ENCODE measurements at regions not wholly inside any gene's neighbourhood (a gene's known extent, or its start where the extent isn't known, plus 50 kb on each side); places are given as distances from the start of the nearest gene placed in this dataset.

GRCh38 chr5:3317051-3317795 lies 278.4 kb upstream of the IRX1 start:
- H3K4me3 ChIP-seq (ENCODE audit: low read length, poor library complexity, severe bottlenecking): no peak overlapping the region
- H3K27me3 ChIP-seq (ENCODE audit: insufficient read depth, low read length, poor library complexity, severe bottlenecking): no peaks in the 10 kb centered on the region
- no peaks in the 10 kb centered on the region for H3K36me3 ChIP-seq (ENCODE audit: insufficient read depth, low read length)
- no peak overlapping the region for H3K4me2 ChIP-seq (ENCODE audit: low read depth, low read length, poor library complexity, severe bottlenecking)
- H3K4me1 ChIP-seq (ENCODE audit: insufficient read depth, low read length, poor library complexity, severe bottlenecking): no peaks in the 10 kb centered on the region
- no peaks in the 10 kb centered on the region for H3K9me2 ChIP-seq (replicated peaks; ENCODE audit: low read depth, low read length)
- H3F3A ChIP-seq (ENCODE audit: low read depth): no peaks in the 10 kb centered on the region
- no peaks in the 10 kb centered on the region for H4K20me1 ChIP-seq (ENCODE audit: insufficient read depth, low read length, poor library complexity, severe bottlenecking)
- TF ChIP-seq CTCF (conservative IDR thresholded peaks at IDR 0.05; ENCODE audit: low read length): no peak
- no peak for TF ChIP-seq EZH2phosphoT487 (IDR thresholded peaks at IDR 0.05; ENCODE audit: borderline replicate concordance)
- H2AFZ ChIP-seq (ENCODE audit: low read length): no peak overlapping the region
- no peak overlapping the region for H3K9ac ChIP-seq (ENCODE audit: low read depth, low read length, poor library complexity, severe bottlenecking)
- peaks cover 5% of the 10 kb centered on the region; the same call in 1 of the 2 replicates for H3K9me3 ChIP-seq (ENCODE audit: insufficient read depth, low read depth, low read length)
- no peaks in the 10 kb centered on the region for H3K79me2 ChIP-seq (ENCODE audit: insufficient read depth, low read length)

GRCh38 chr5:3313569-3313968 lies 282.1 kb upstream of the IRX1 start:
- H3K9ac ChIP-seq (ENCODE audit: low read depth, low read length, poor library complexity, severe bottlenecking): no peak overlapping the region
- H2AFZ ChIP-seq (ENCODE audit: low read length): no peak overlapping the region
- H3K4me3 ChIP-seq (ENCODE audit: low read length, poor library complexity, severe bottlenecking): no peak overlapping the region
- H3K9me3 ChIP-seq (ENCODE audit: insufficient read depth, low read depth, low read length): peaks cover 12% of the 10 kb centered on the region; the same call in 1 of the 2 replicates
- H3K27me3 ChIP-seq (ENCODE audit: insufficient read depth, low read length, poor library complexity, severe bottlenecking): no peaks in the 10 kb centered on the region
- no peaks in the 10 kb centered on the region for H4K20me1 ChIP-seq (ENCODE audit: insufficient read depth, low read length, poor library complexity, severe bottlenecking)
- no peaks in the 10 kb centered on the region for H3F3A ChIP-seq (ENCODE audit: low read depth)
- no peaks in the 10 kb centered on the region for H3K9me2 ChIP-seq (replicated peaks; ENCODE audit: low read depth, low read length)
- no peak for TF ChIP-seq EZH2phosphoT487 (IDR thresholded peaks at IDR 0.05; ENCODE audit: borderline replicate concordance)
- H3K79me2 ChIP-seq (ENCODE audit: insufficient read depth, low read length): no peaks in the 10 kb centered on the region
- no peaks in the 10 kb centered on the region for H3K4me1 ChIP-seq (ENCODE audit: insufficient read depth, low read length, poor library complexity, severe bottlenecking)
- no peaks in the 10 kb centered on the region for H3K36me3 ChIP-seq (ENCODE audit: insufficient read depth, low read length)
- no peak overlapping the region for H3K4me2 ChIP-seq (ENCODE audit: low read depth, low read length, poor library complexity, severe bottlenecking)

- Histone ChIP-seq H4K20me1 (ENCODE audit: insufficient read depth, low read length, poor library complexity, severe bottlenecking) (no peaks in the 10 kb centered on the region), H3F3A (ENCODE audit: low read depth) (no peaks in the 10 kb centered on the region), H3K27me3 (ENCODE audit: insufficient read depth, low read length, poor library complexity, severe bottlenecking) (no peaks in the 10 kb centered on the region), H3K4me1 (ENCODE audit: insufficient read depth, low read length, poor library complexity, severe bottlenecking) (no peaks in the 10 kb centered on the region), H3K9me3 (ENCODE audit: insufficient read depth, low read depth, low read length) (peaks cover 12% of the 10 kb centered on the region; the same call in 1 of the 2 replicates), H3K79me2 (ENCODE audit: insufficient read depth, low read length) (no peaks in the 10 kb centered on the region), H3K4me2 (ENCODE audit: low read depth, low read length, poor library complexity, severe bottlenecking) (no peak overlapping the region), H3K9ac (ENCODE audit: low read depth, low read length, poor library complexity, severe bottlenecking) (no peak overlapping the region), H3K4me3 (ENCODE audit: low read length, poor library complexity, severe bottlenecking) (no peak overlapping the region), H3K9me2 (replicated peaks; ENCODE audit: low read depth, low read length) (no peaks in the 10 kb centered on the region), H2AFZ (ENCODE audit: low read length) (no peak overlapping the region), H3K36me3 (ENCODE audit: insufficient read depth, low read length) (no peaks in the 10 kb centered on the region)
- TF ChIP-seq CTCF (conservative IDR thresholded peaks at IDR 0.05; ENCODE audit: low read length) (no peak), EZH2phosphoT487 (IDR thresholded peaks at IDR 0.05; ENCODE audit: borderline replicate concordance) (no peak)
These were observed 283.3 kb upstream of the IRX1 start for GRCh38 chr5:3312299-3312698.

GRCh38 chr5:3311433-3311832 lies 284.2 kb upstream of the IRX1 start:
- no peaks in the 10 kb centered on the region for H3K79me2 ChIP-seq (ENCODE audit: insufficient read depth, low read length)
- H3K9me2 ChIP-seq (replicated peaks; ENCODE audit: low read depth, low read length): no peaks in the 10 kb centered on the region
- H2AFZ ChIP-seq (ENCODE audit: low read length): no peak overlapping the region
- TF ChIP-seq CTCF (conservative IDR thresholded peaks at IDR 0.05; ENCODE audit: low read length): no peak
- no peak for TF ChIP-seq EZH2phosphoT487 (IDR thresholded peaks at IDR 0.05; ENCODE audit: borderline replicate concordance)
- no peaks in the 10 kb centered on the region for H4K20me1 ChIP-seq (ENCODE audit: insufficient read depth, low read length, poor library complexity, severe bottlenecking)
- H3K4me1 ChIP-seq (ENCODE audit: insufficient read depth, low read length, poor library complexity, severe bottlenecking): no peaks in the 10 kb centered on the region
- H3K4me2 ChIP-seq (ENCODE audit: low read depth, low read length, poor library complexity, severe bottlenecking): no peak overlapping the region
- H3K27me3 ChIP-seq (ENCODE audit: insufficient read depth, low read length, poor library complexity, severe bottlenecking): no peaks in the 10 kb centered on the region
- peaks cover 12% of the 10 kb centered on the region; the same call in 1 of the 2 replicates for H3K9me3 ChIP-seq (ENCODE audit: insufficient read depth, low read depth, low read length)
- no peaks in the 10 kb centered on the region for H3F3A ChIP-seq (ENCODE audit: low read depth)
- H3K9ac ChIP-seq (ENCODE audit: low read depth, low read length, poor library complexity, severe bottlenecking): no peak overlapping the region
- no peaks in the 10 kb centered on the region for H3K36me3 ChIP-seq (ENCODE audit: insufficient read depth, low read length)
- H3K4me3 ChIP-seq (ENCODE audit: low read length, poor library complexity, severe bottlenecking): no peak overlapping the region

Measured in Loucy (cell line).